Retina (tissue), 1 donor: ENCODE measurements at regions not wholly inside any gene's neighbourhood (a gene's known extent, or its start where the extent isn't known, plus 50 kb on each side); places are given as distances from the start of the nearest gene placed in this dataset.

Experiments
- DNase-seq: peaks from one replicate; pipeline ENCODE4 v3.0.0-alpha.2; 2016

DNA sequence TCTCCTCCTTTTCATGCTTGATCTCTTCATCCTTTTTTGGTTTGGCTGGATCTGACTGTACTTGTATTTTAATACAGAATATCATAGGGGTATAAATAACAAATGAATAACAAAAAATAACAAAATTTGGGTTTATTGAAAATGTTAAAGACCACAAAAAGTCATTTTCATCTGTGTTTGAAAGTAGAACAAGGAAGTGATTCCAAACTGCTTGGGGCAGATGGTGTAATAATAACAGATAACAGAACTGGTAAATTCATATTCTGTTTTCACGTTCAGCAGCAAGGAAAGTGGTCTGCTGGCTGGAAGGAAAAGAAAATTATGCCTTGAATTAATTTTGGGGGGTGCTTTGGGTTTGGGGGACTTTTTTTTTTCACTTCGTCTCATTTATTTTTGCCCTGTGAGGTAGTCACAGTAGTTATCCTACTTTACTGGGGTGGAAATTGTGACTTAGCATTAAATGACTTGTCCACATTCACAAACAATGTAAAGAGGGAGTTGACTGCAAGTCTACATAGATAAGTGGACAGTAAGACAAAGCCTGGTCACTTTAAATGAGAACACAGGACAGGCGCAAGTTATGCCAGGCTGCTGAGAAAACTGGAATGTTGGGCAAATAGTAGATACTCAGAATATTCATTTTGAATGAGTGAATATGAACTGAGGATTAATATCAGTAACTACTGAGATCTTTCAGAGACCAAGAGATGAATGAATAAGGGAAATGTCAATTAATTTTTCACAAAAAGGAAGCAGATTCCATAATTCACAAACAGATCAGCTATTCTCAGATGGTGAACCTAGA, 193.9 kb upstream of the CITED2 start:
- DNase-seq: no peak

DNA sequence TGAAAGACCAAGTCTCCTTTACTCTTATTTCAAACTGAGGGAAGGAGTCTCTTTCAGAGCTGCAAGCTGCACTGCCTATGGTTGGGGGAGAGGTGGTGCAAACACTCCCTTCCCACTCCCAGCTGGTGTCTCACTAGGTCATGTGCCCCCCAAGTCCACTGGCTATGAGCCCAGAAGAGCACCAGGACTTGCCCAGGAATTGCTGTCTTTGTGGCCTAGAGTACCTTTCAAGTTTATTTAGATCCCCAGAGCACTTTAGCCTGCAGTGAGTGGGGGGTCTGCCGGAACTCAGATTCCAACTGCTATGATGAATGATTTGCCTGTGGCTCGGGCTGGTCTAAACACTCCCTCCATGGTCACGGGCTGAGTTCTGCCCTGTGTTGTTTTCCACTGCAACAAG, 192.6 kb upstream of the CITED2 start:
- no peak for DNase-seq

DNA sequence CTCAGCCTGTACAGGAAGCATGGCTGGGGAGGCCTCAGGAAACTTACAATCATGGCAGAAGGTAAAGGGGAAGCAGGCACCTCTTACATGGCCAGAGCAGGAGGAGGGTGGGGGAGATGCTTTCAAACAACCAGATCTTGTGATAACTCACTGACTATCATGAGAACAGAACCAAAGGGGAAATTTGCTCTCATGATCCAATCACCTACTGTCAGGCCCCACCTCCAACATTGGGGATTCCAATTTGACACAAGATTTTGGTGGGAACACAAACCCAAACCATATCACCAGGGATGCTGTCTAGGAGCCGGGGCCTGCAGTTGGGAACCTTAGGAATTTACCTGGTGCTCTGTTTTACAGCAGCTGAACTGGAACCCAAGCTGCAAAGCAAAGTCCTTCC, 191.1 kb upstream of the CITED2 start:
- no peak for DNase-seq

DNA sequence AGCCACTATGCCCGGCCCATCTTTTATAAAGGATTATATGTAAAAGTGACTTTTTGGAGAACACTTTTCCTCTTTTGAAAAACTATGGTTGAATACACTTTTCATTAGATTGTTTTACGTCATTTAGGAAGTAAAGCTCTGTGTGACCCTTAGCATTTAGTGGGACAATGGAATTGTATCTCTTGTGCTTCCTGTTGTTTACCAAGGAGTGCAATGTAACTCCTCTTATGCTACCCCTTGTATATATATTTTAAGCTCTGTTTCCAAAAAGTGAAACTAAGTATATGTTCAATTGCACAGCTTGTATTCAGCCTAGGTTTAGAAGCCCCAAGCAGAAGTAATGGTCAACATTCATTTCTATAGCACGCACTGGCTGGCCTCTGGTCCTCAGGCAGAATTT, 183.1 kb upstream of the CITED2 start:
- DNase-seq: no peak

DNA sequence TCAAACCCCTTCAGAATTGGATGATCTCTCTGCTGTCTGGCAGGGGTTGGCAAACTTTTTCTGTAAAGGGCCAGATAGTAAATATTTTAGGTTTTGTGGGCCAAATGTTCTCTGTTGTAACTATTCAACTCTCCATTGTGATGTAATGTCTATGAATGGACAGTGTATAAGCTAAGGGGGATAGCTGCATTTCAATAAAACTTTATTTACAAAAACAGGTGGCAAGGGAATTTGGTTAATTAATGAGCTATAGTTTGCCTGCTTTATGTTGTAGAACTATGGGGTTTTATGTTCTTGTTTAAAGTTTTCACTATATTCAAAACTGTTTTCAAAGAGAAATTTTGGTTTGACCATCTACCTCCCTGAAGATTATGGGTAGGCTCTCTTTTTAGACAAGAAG, 182.1 kb upstream of the CITED2 start:
- no peak for DNase-seq

DNA sequence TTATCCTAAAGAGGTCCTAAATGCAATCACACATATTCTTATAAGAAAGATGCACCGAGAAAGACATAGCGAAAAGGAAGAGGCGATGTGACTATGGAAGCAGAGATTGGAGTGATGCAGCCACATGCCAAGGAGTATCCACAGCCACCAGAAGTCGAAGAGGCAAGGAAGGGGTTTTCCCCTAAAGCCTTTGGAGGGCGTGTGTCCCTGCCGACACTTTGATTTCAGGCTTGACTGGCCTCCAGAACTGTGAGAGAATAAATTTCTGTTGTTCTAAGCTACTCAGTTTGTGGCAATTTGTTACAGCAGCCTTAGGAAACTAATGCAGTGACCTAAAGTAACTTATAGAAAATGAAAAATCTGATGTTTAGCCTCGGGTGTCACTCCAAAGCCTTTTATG, 179.5 kb upstream of the CITED2 start:
- no peak for DNase-seq

DNA sequence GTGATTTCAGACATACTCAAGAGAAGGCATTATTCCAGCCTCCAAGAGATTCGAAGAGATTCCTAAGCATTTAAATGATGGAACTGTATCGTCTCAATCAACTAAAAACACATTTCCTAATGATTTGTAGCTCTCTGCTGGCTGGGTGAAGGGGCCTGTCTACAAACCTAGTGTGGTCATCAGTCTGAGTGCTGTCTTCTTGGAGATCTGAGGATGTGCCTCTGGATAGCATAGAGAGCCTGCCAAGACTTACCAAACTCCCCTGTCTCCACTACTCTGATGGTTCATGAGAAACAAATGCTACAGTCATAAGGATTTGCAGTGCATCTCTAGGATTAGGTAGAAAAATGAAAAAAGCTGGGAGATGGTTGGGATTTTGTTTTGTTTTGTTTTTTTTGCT, 176.9 kb upstream of the CITED2 start:
- no peak for DNase-seq

DNA sequence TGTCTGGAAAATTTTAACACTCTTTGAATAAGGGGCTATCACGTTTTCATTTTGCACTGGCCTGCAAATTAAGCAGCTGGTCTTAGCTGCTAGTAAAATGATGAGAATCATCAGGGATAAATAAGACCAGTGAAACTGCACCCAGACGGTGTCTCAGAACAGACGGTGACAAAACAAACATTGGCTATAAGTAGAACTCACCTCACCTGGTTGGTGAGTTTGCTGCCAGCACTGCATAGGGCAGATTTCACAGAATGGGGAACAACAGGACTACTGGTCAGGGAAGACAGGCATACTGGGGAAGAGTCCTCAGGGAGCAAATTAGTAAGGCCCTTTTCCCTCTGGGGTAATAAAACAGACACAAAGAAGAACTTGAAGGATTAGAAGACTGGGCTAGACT, 175.9 kb upstream of the CITED2 start:
- no peak for DNase-seq

DNA sequence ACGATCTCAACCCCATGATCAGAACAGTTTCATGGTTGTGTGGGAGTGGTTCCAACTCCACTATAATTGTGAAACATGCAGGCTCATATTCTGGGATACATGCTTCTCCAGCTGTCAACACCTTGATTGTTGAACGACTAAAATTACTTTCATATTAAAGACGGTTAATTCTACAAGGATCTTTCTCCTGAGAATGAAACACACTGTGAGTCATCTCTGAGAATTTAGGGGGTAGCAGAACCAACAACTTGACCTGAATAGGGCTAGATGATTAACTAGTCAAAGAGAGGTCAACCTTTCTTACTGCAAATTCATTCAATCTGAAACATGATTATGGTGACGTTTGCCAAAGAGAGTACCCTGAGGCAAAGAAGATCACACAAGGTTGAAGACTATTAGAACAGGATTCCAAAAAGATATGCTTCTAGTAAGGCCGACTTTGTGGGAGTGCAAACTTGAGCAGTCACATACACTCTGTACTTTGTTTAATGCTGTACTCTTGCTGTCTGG, 175.2 kb upstream of the CITED2 start:
- no peak for DNase-seq

DNA sequence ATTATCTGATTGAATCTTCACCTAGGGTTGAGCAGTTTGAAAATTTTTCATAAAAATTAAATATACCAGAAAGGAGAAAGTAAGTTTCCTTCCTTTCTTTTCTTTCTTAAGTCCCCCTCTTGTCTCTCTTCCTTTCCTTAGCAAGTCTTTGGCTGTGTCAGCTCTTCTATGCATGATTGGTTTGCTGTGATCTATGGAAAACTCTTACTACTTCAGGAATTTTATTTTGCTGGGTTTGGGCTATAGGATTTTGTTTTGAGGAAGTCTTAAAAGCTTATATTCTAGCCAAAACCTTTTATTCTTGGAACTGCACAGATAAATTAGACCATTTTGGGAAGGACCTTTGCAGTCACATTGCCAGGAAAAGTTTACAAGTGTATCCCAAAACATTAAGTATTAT, 173.4 kb upstream of the CITED2 start:
- DNase-seq: no peak

DNA sequence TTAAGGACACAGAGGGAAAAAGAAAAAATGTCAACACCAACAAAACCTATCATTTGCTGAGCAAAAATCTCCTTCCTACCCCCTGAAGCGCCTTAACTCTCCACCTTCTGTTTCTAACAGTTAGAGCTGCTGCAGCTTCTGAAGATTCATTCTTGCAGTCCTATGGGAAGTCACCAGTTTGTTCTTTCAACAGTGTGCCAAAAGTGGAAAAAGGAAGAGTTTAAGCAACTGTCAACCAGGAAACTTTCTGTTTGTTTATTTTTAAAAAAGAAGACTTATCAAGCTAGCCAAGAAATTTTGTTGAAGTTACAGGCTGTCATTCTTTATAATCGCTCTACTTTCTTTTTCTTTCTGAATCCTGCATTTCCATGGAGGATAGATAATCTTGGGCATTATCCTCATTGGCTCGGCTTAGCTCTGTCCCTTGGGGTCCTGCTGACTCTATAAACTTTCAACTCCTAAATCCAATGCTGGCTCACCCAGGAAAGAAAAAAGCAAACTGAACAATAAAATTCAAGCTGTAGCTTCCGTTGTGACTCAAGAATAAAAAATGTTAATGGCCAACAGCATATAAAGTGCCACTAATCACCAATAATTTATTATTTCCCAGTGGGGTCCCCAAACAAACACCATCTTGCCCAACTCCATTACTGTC, 172.8 kb upstream of the CITED2 start:
- no peak for DNase-seq

DNA sequence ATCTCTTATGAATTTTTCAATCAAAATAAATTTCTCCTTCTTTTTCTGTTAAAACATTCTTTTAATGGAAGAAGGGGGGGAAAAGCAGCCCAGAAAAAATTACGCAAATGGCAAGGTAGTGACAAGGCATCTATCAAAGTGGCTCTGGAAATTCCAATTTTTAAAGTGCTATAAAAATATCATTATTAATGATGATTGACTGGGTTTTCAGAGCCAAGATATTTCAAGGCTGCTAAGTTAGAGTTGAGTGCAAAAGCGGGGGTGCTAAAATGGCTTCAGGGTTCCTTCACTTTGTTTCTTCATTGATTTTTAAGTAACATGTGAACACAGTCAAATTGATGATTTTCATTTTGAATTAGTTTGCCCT, 171.6 kb upstream of the CITED2 start:
- DNase-seq: no peak

DNA sequence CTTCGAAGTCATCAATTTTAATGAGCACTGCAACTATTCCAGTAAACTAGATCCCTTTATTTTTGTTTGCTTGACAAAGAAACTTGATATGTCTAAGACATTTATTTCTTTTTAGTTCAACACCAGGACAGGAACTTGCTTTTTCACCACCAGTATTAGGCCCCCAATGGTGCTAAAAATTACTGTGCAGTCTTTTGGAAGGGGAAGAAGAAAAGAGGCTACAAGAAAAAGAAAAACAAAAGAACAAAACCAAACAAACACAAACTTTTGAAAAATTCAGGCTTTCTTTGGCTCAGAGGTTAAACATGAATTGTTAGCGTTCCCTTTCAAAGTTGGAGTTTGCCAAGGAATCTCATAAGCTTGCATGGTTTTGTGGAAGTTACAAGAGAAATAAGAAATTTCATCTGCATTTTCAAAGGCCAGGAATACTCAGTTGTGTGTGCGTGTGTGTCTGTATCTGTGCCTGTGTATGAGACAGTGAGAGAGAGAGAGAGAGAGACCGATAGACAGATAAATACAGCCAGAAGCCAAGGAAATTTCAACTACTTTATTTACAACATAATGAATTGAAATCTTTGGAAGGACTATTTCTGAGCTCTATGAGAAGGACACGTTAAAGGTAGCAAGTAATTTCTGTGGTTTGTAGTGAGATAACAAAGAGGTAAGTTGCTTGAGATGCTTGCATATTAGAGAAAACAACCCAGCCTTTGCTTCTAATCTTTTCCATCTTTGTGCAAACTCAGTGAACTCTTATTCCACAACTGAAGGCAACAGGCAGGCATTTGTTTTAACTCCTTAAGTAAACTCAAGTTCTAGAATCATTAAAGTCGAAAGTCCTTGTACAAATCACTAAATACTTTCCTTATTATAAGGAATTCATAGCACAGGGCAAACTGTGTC, 171.0 kb upstream of the CITED2 start:
- DNase-seq: no peak

DNA sequence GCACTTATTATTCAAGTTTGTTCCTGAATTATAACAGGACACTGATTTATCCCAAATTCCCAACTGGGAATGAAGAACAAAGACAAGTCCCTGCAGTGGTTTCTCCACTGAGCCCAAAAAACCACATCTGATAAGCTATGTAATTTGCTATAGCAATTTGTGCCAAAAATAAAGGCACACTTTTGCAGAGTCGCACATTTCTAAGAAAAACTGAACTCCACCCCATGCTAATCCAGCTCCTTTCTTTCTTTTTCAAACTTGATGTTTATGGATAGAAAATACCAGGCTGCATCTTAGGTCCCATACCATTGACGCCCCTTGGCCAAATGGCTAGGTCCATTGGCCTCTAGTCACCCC, 170.2 kb upstream of the CITED2 start:
- no peak for DNase-seq

DNA sequence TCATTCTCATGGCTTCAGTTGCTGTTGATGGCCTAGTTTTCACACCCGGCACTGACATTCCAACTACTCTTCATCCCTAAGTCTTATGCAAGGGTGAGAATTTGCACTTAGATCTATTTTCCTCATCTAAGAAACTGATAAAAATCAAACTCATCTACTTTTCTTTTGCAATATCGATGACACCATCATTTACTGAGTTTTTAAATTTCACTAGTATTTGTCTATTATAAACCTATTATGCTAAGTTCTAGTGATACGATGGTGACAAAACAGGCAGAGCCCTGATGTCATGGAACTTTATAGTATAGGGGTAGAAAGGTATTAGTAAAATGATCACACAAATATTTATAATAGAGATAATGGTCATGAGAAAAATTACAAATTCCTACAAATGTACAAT, 167.9 kb upstream of the CITED2 start:
- no peak for DNase-seq

DNA sequence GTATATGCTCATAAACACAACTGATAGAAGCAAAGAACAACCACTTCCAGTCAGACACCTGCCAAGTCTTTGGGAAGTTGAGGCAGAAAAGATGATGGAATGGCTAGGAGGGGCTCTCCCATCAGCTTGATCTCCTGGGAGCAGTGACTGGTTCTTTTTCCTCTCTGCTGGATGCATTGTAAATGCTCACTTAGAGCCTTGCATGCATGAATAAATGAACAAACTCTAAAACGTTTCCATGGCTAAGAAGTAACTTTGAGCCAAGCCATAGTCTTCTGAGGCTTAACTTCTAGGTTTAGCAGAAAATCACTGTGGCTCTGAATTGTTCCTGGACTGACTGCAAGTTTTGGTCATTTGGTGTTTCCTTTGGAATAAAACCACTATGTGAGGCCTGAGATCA, 166.4 kb upstream of the CITED2 start:
- DNase-seq: no peak

DNA sequence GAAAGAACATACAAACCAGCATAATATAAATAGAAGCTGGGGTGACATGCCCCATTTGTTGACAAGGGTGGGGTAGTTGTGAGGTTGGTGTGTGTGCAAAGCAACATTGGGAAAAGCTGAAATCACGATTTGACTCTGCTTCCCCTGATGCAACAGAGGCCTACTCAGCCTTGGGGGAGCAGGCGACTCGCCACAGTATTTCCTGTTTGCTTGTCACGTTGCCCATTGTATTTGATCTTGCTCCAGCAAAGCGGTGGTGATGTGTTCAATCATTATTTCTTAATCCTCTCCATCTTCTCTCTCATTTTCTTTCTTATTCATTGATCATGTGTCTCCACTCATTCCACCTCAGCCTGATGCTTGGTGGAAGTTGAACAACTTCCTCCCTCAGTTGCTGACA, 165.8 kb upstream of the CITED2 start:
- DNase-seq: no peak

DNA sequence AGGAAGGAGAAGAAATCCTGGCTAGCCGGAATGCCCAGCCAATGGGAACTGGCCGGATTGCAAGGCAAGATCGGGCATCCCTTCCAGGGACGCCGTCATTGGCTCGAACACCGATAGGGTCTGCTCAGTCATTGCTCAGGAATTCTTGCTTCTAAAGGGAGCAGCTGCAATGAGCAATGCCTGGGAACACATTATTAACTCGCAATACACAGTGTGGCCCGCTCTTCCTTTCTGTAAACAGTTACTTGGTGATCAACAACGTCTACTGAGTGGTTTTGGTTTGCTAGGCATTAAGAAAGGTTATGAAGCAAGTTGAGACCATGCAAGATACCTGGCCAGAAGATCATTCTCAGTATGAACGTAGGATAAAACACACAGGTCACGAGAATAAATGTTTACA, 165.4 kb upstream of the CITED2 start:
- DNase-seq: no peak

DNA sequence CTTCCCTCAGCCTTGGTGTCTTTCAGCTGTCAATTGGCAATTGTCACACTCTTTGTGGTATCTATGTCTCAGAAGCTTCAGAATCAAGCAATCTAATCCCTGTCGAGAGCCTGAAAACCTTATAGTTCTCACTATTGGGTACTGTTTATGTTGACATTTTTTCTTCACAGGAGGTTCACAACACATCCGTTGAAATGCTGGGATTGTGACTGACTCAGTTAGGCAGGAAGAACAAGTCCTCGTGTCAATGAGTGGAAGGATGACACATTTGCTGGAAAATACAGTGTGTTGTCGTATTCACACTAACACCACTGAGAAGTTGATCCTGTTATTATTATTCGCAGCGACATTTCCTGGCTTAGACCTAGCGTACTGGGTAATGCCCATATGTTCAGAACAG, 163.9 kb upstream of the CITED2 start:
- no peak for DNase-seq

DNA sequence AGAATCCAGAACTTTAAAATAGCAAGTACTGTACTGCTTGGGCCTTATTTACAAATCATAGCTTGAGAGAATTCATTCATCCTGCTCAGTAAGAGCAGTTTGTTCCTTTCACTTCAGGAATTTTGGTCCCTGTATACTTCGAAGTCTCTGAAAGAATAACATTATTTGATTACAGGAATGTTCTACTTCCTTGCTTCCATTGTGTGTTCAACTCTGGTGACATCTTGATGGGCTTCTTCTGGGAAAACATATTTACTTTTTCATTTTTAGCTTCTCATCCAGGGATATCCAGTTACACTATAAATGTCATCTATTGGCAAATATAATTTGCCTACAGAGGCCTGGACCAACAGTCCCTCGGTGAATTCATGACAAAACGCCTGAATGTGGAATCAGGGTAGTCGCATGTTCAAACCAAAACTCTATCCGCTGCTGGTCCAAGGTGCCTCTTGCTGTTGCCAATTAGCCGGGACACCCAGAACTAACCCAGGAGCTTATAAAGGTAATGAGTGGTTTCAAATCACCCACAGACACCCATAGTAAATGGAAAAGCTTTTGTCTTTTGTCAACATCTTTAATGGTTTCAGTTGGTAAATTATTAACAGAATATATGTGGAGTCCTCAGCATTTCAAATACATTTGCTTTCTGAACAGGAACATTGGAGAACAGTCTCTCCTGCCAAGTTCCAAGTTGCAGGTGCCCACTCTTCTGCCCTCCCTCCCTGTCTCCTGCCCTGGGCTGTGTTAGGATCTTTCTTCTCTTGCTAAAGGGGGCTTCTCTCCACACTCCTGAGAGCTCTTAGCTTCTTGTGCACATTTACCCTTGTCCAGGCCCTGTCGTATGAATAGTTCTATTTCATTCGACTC, 162.5 kb upstream of the CITED2 start:
- DNase-seq: no peak

DNA sequence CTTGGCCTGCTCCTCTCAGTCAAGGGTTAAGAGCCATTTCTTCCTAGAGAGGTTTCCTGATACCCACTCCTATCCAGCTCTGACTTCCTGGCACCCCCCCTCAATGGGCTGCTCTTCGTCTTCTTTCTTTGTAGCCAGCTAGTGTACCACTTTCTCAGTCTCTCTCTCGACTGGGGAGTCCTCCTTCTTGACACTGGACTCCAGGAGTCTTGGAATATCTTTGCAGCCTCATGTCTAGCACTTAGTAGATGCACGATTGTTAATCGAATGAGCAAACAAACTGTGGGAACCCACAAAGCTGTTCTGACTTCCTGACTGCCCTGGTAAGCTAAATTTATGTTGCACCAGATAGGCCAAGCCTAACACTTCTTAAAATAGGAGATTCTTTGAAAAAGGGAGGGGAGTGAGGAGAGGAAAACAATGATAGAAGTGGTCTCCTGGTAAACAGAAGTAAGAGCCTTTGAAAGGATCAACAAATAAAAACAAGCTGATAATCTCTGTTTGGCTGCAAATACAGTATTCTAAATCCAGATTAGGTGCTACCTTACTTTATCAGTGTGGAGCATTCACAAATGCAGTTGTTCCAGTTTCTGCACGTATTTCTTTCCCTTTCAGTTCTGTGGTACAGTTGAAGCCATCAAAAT, 160.1 kb upstream of the CITED2 start:
- no peak for DNase-seq
